Neutrophil (primary cell): ENCODE measurements at regions not wholly inside any gene's neighbourhood (a gene's known extent, or its start where the extent isn't known, plus 50 kb on each side); places are given as distances from the start of the nearest gene placed in this dataset.
"Not testable (repeated sequence)": the region's sequence is repeated elsewhere in the genome, so short reads cannot be mapped to it uniquely, and the experiment has no call there.

Source experiments
- H3K27ac ChIP-seq: fragments of 200-600 bp; sonication (generic); 2 replicates; pipeline ENCODE4 v1.5.1; 2016; ENCODE audit warnings: mild to moderate bottlenecking, moderate library complexity
- H3K27me3 ChIP-seq: fragments of 200-600 bp; sonication (generic); 2 replicates; pipeline ENCODE4 v1.6.0; 2016; ENCODE audit warnings: mild to moderate bottlenecking
- H3K36me3 ChIP-seq: fragments of 200-600 bp; sonication (generic); 2 replicates; pipeline ENCODE4 v1.5.1; 2017
- H3K4me1 ChIP-seq, 2 experiments: fragments of 200-600 bp in 1 of 2; sonication (generic) in 1 of 2; 1 replicate in 1 of 2; 2 replicates in 1 of 2; pipeline versions ENCODE4 v1.5.1 to v1.6.1; 2013 to 2016; ENCODE audit warnings: low read depth in 1 of 2, low read length in 1 of 2, mild to moderate bottlenecking in 1 of 2, moderate library complexity in 1 of 2; ENCODE audit not compliant: control insufficient read depth in 1 of 2, insufficient read depth in 1 of 2
- H3K4me3 ChIP-seq, 2 experiments: fragments of 200-600 bp in 1 of 2; sonication (generic) in 1 of 2; 1 replicate in 1 of 2; 2 replicates in 1 of 2; pipeline ENCODE4 v1.5.1; 2013 to 2016; ENCODE audit warnings: low read depth in 1 of 2, low read length in 1 of 2, mild to moderate bottlenecking in 1 of 2, moderate library complexity in 1 of 2
- H3K9me3 ChIP-seq: fragments of 200-600 bp; sonication (generic); 2 replicates; pipeline ENCODE4 v1.5.1; 2016
- TF ChIP-seq, protein P1 (sequence below): fragments of 200-600 bp; sonication (generic); IDR thresholded peaks from 2 replicates; pipeline ENCODE4 v1.5.1; 2016; ENCODE audit warnings: antibody characterized with exemption

- Histone ChIP-seq H3K9me3 (peaks cover 26% of the 10 kb centered on the region), H3K36me3 (no peaks in the 10 kb centered on the region), H3K4me1 (no peaks in the 10 kb centered on the region), H3K27ac (no peak overlapping the region), H3K27me3 (peaks cover 42% of the 10 kb centered on the region), H3K4me3 (no peak overlapping the region)
- TF ChIP-seq, protein P1, sequence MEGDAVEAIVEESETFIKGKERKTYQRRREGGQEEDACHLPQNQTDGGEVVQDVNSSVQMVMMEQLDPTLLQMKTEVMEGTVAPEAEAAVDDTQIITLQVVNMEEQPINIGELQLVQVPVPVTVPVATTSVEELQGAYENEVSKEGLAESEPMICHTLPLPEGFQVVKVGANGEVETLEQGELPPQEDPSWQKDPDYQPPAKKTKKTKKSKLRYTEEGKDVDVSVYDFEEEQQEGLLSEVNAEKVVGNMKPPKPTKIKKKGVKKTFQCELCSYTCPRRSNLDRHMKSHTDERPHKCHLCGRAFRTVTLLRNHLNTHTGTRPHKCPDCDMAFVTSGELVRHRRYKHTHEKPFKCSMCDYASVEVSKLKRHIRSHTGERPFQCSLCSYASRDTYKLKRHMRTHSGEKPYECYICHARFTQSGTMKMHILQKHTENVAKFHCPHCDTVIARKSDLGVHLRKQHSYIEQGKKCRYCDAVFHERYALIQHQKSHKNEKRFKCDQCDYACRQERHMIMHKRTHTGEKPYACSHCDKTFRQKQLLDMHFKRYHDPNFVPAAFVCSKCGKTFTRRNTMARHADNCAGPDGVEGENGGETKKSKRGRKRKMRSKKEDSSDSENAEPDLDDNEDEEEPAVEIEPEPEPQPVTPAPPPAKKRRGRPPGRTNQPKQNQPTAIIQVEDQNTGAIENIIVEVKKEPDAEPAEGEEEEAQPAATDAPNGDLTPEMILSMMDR: no peak
These were observed 520.4 kb upstream of the WSB1 start for GRCh38 chr17:26773189-26774188.

DNA sequence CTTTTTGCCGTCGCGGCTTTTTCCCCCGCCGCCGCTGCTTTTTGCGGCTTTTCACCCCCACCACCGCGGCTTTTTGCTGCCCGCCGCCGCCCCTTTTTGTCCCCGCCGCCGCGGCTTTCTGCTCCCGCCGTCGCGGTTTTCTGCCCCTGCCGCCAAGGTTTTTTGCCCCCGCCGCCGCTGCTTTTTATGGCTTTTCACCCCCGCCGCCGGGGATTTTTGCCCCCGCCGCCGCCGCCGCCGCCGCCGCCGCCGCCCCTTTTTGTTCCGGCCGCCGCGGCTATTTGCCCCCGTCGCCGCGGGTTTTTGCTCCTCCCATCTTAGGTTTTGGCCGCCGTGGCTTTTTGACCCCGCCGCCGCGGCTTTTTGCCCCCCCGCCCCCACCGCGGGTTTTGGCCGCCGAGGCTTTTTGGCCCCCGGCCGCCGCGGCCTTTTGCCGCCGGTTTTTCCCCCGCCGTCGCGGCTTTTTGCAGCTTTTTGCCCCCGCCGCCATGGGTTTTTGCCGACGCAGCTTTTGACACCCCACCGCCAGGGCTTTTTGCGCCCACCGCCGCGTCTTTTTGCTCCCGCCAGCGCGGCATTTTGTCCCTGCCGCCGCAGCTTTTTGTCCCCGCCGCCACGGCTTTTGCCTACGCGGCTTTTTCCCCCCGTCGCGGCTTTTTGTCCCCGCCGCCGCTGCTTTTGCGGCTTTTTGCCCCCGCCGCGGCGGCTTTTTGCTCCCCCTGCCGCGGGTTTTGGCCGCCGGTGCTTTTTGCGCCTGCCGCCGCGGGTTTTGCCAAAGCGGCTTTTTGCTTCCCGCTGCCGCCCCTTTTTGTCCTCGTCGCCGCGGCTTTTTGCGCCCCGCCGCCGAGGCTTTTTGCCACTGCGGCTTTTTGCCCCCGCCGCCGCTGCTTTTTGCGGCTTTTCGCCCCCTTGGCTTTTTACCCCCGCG is 519.4 kb upstream of the WSB1 start:
- TF ChIP-seq, protein P1: no peak
- Histone ChIP-seq H3K9me3 (peaks cover 26% of the 10 kb centered on the region), H3K4me1 (no peaks in the 10 kb centered on the region), H3K36me3 (no peaks in the 10 kb centered on the region), H3K4me3 (no peak overlapping the region), H3K27me3 (peaks cover 42% of the 10 kb centered on the region), H3K27ac (no peak overlapping the region)

DNA sequence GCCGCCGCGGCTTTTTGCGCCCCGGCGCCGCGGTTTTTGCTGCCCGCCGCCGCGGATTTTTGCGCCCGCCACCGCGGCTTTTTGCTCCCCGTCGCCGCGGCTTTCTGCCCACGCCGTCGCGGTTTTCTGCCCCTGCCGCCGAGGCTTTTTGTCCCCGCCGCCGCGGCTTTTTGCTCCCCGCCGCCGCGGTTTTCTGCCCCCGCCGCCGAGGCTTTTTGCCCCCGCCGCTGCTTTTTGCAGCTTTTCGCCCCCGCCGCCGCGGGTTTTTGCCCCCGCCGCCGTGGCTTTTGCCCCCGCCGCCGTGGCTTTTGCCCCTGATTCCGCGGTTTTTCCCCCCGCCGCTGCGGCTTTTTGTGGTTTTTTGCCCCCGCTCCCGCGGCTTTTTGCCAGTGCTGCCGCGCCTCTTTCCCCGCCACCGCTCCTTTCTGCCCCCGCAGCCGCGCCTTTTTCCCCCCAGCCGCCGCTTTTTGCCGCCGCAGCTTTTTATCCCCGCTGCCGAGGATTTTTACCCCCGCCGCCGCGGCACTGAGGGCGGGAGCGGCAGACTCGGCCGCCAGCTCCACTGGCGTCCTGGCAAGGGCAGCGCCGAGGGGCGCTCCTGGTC is 518.6 kb upstream of the WSB1 start:
- Histone ChIP-seq H3K9me3 (peaks cover 26% of the 10 kb centered on the region), H3K4me3 (no peak overlapping the region)
- TF ChIP-seq, protein P1: no peak

GRCh38 chr17:26780187-26780814 is 513.6 kb upstream of the WSB1 start:
- H3K4me1 ChIP-seq, H3K27me3 ChIP-seq, H3K36me3 ChIP-seq, H3K27ac ChIP-seq, H3K4me3 ChIP-seq: not testable (repeated sequence)
- peaks cover 19% of the 10 kb centered on the region for H3K9me3 ChIP-seq

More for the DNA sequence above, 518.6 kb upstream of the WSB1 start:
- H3K4me1 ChIP-seq: no peaks in the 10 kb centered on the region
- no peaks in the 10 kb centered on the region for H3K36me3 ChIP-seq
- H3K27ac ChIP-seq: no peak overlapping the region
- H3K27me3 ChIP-seq: peaks cover 42% of the 10 kb centered on the region

DNA sequence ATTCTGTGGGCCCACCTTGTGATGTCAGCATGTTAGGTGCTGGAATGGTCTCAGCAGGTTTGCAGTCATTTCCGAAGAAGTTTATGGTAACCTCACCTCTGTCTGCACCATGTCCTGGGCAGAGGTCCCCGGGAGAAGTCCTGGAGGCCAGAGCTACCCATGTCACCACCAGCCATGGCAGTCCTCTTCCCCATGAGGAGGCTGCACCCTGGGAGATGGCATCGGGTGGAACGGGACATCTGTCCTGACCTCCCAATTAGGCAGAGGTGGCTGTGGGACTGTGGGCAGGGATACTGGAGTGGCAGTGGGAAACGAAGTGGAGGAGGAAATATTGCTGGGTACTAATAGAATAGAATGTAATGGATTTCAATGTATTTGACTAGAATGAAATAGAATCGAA is 511.8 kb upstream of the WSB1 start:
- H3K27ac ChIP-seq: no peak overlapping the region
- TF ChIP-seq, protein P1: no peak
- no peaks in the 10 kb centered on the region for H3K27me3 ChIP-seq
- peaks cover 19% of the 10 kb centered on the region for H3K9me3 ChIP-seq
- H3K4me1 ChIP-seq: no peaks in the 10 kb centered on the region
- H3K4me3 ChIP-seq: no peak overlapping the region
- no peaks in the 10 kb centered on the region for H3K36me3 ChIP-seq
